ENCODE measurements at regions not wholly inside any gene's neighbourhood (a gene's known extent, or its start where the extent isn't known, plus 50 kb on each side); places are given as distances from the start of the nearest gene placed in this dataset.
"Not testable (repeated sequence)": the region's sequence is repeated elsewhere in the genome, so short reads cannot be mapped to it uniquely, and the experiment has no call there.

DNA sequence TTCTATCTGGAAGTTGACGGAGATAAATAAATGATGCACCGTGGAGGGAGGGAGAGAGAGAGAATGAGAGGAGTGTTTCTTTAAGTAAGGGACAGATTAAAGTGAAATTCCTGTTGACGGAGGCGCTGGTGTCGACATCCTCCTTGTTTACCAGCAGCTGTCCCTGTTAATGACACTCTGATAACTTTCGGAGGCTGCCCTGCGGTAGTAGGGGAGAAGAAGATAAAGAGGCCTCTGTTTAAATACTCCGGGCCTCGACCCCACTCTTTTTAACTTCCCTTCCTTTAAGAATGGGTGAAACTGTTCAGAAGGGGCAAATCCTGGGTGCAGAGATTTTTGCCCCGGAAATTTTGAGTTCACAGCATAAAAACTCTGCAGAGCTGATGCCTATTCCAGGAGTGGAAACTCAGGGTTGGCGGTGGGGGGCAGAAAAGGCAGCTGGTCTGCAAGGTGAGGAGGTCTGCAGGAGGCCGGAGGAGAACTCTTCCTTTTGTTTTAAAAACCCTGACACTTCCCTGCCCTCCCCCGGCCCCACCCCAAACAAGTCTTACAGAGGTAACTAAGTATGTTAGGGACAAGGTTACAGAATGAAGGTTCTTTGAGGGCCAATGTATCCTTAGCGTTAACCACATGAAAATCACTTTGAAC is 276.6 kb upstream of the NR2F2 start:
- DNase-seq (ENCODE audit: low spot score), result no peak

DNA sequence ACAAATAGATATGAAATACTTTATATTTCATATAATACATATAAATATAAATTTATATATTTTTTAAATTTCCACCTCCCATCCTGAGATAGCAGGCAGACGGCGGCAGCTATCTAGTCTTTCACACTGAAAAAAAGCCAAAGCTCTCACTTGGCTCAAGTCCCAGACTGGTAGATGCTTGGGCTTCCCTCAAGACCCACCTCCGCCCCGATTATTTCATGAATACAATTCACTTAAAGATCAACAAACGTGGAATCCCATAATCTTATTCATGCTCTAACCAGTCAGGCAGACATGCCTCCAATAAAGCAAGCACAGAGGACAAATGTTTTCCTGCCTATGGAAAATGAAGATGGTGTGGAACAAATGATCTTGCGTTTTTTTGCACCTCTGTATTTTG is 275.9 kb upstream of the NR2F2 start:
- no peak for DNase-seq (ENCODE audit: low spot score)

DNA sequence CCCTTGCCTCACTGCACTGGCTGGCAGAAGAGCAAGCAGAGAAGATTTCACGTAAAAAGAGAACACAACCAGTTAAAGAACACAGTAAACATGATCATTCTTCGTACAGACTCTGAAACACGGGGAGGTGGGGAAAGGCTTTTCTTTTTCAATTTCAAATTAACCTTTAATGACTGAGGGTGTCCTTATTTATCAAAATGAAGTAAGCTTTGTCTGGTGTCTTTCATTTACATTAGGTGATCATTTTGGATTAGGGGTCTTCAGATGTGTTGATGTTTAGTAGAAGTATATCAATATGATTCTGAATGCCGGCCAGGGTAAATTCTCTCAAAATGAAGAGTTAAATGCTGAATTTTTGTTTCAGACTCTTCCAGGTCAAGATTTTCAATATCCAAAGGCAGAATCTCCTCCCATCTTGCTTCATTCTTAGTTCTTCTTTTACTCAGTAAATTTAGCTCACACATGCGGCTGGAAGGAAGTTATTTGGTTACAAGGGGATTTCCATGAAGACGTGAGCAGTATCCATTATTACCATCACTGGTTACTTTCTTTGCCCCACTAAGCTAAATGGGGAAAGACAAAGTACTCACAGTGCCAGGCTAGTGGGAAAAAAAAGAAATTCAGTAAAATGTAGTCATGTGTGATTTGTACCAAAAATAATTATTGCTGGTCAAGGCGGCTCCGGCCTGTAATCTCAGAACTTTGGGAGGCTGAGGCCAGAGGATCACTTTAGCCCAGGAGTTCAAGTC is 272.2 kb upstream of the NR2F2 start:
- no peak for DNase-seq (ENCODE audit: low spot score)

DNA sequence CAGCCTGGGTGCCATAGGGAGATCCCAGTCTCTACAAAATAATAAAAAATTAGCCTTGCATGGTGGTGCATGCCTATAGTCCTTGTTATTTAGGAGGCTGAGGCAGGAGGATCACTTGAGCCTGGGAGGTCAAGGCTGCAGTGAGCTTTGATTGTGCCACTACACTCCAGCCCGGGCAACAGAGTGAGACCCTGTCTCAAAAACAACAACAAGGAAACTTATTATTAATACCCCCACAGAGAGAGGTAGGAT is 271.7 kb upstream of the NR2F2 start:
- not testable (repeated sequence) for DNase-seq (ENCODE audit: low spot score)

DNA sequence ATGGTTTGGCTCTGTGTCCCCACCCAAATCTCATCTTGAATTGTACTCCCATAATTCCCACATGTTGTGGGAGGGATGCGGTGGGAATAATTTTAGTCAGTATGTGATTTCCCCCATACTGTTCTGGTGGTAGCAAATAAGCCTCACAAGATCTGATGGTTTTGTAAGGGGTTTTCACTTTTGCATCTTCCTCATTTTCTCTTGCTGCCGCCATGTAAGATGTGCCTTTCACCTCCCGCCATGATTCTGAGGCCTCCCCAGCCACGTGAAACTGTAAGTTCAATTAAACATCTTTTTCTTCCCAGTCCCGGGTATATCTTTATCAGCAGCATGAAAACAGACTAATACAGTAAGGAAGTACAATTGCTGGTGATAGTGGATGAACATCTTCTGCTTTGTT is 269.9 kb upstream of the NR2F2 start:
- DNase-seq (ENCODE audit: low spot score), result not testable (repeated sequence)

DNA sequence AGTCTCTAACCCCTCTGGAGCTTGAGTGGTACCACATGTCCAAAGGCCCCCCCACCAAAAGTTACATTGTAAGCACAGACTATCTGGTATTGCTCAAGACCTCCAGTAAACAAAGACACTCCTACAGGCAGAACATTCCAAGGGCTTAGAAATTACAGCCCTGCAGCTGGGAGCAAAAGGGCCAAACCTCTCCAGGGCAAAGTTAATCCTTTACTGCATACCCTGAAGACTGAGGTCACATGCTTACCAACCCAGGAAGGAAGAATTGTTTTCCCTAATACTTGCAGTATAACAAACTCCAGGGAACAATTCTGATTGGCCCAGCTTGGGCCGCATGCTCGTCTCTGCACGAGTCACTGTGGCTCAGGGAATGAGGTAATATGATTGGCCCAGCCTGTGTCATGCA is 266.1 kb upstream of the NR2F2 start:
- DNase-seq (ENCODE audit: low spot score), result no peak

DNA sequence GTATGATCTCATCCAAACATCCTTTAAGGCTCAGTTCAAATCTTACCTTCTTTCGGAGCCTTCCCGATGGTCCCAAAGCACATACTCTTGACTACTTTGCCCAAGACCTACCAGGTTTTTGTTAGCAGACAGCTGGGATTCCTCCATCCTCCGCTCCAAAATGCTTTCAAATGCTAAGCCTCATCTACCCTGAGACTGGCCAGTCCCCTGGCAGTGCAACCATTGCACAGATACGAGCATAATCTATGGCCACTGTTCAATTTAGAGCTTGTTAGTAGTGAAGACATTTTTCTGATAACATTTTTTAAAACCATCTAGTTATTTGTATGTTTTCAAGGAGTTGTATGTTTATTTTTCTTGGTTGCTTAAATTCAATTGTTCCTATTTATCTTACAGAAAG is 264.4 kb upstream of the NR2F2 start:
- no peak for DNase-seq (ENCODE audit: low spot score)

DNA sequence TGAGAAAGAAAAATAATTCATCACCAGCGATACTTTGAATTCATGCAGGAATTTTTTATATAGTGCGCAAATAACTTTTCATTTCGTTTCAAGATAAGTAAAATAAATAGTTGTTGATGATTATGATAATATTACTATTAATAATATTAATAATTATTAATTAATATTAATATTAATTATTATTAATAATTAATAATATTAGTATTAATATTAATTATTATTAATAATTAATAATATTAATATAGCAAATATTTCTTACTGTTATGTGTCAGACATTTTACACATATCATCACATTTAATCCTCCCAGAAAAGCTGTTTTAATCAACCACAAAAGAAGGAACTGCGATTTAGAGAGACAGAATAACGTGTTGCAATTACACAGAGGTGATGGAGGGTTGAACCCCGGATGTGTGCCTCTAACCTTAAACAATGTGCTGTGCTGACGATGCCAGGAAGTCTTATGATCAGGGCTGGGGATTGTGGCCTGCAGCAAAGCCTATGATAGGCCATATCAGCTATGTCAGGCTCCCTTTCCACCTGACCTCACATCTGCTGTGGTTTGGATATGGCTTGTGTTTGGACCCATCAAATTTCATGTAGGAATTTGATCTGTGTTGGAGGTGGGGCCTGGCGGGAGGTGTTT is 263.5 kb upstream of the NR2F2 start:
- DNase-seq (ENCODE audit: low spot score), result no peak

DNA sequence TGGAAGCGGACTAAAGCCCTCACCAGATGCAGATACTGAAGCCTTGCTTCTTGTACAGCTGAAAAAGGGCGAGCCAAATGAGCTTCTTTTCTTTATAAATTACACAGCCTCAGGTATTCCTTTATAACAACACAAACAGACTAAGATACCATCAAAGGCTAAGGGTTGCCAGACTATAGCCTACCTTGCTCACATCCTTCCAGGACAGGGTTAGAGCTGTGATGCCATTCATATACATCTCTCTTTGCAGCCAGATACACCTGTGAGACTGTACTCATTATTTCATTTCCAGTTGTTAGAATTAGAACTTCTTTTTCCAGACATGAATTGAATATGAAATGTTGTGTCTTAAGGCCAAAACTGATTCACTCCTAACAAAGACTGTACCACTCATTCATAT is 262.8 kb upstream of the NR2F2 start:
- no peak for DNase-seq (ENCODE audit: low spot score)

DNA sequence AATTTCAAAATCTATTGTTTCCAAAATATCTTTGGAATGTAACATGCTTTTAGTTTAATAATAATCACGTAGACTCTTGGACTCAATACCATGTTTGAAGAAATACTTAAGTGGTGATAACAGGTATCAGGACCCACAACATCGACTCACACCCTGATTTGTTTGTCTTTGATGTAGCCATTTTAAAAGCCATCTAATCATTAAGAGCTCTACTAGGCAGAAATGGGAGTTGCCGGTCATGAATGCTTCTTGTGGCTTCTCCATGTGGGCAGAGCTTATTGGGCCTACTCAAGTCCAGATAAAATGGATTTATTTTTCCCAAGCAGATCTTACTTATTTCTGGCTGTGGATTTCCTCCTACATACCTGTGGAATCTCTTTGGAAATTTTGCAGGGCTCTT is 261.6 kb upstream of the NR2F2 start:
- DNase-seq (ENCODE audit: low spot score), result no peak

DNA sequence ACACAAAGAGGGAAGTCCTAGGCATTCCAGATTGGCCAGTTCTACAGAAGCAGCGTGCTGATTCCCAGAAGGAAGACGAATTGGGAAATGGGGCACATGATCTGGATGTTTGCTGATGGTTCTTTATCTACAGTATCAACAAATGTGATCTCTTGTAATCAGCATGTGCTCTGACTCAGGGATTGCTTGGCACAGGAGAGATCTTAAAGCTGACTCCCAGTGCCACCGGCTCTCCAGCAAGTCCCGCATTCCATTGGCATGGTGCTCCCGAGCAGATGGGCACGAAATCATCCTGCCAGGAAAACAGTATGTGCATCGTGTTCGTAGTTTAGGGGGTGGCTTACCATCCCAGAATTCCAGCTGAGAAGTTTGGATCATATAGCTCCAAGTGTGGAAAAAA is 259.9 kb upstream of the NR2F2 start:
- no peak for DNase-seq (ENCODE audit: low spot score)

DNA sequence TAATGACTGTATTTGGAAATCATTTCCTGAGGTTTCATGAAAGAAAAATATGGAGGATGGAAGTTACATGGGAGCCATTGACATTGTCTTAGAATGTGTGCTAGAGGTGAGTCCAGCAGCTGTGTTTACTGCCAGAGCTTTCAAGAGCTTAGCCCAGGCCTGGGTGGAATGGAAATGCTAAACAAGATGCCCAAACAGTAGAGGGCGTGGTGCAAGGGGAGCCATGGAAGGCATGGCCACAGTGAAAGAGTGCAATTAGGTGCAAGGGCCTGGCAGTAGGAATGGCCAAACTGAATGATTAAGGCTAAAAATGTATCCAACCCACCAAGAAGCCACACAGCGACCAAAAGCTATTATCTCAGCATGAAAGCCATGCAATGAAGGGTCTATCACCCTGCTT is 257.7 kb upstream of the NR2F2 start:
- DNase-seq (ENCODE audit: low spot score), result no peak

DNA sequence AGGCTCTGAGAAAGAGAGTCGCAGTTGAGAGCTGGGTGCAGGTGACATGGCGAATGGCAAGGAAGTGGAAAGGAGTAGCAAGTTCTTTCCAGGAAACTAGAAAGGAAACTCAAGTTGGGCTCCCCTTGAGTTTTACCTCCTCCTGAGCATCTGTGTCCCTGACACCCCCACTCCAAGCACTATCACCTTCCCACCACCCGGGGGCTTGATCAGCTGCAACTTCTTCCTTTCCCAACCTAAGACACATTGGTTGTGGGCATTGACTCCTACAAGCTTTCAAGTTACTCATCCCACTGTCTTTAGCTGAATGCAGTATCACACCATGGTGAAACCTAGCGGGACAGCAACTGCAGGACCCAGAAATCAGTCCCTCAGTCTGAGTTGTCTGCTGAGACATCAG is 256.6 kb upstream of the NR2F2 start:
- DNase-seq (ENCODE audit: low spot score), result no peak

DNA sequence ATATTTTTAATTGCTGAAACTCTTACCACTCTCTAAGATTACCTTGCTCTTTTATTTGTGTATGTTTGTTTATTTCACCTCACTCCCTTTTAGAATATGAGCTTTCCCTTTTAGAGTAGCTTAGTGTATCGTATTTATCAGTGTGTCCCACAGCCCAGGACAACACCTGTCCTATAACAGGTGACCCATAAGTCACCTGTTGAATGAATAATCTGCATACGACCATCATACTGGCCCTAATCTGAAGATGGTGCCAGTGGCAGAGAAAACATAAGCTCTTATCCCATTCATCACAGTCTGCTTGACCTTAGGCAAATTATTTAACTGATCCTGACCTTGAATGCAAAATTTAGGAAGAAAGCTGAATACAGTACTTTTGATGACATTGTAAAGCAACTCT is 254.6 kb upstream of the NR2F2 start:
- DNase-seq (ENCODE audit: low spot score), result no peak

DNA sequence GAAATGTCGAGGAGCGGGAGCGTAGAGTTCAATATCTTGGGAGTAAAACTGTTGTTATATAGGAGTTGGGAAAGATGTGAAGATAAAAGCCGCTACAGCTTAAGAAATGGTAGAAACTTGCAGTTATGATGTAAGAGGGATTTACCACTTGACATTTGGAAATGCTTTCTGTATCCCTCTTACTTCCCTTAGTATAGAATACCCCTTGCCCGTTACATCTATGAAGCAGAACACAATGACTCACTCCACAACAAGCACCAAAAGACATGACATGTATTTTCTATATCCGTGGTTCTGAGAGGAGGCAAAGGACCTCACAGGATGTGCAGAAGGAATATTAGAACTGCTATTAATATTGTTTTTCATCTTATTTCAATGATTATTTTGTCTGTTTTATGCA is 254.2 kb upstream of the NR2F2 start:
- no peak for DNase-seq (ENCODE audit: low spot score)

DNA sequence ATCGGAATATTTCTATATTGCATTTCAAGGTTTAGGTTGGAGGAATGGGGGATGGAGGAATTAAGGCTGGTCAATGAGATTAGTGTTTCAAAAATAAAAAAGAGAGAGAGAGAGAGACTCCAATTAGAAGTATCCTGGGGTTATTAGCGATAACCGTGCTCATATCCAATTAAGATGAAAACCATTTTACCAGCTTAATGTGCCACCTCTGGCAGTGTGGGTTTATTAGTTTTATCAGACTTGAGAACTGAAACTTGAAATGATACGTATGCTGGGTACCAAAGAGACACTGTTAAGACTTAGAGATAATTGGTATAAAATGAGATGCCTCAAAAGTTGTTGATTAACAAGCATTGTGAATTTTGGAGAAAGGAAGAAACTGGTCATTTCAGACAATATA is 251.5 kb upstream of the NR2F2 start:
- DNase-seq (ENCODE audit: low spot score), result no peak

DNA sequence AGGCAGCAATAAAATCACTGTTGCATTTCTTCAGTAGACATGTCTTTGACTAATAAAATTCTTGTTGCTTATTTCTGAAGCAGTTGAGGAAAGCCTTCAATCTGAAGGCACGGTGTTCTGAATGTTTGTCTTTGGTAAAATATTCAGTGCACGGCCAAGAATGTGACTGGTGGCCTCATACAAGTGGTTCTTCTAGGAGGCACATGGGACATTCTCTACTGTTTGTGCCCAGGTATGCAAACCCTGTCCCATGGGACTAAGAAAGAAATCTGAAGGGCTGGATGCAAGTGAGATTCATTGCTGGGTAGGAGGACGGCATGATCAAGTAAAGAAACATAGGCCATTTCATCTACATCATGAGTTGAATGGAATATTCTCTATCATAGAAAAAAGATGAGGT is 250.6 kb upstream of the NR2F2 start:
- no peak for DNase-seq (ENCODE audit: low spot score)

DNA sequence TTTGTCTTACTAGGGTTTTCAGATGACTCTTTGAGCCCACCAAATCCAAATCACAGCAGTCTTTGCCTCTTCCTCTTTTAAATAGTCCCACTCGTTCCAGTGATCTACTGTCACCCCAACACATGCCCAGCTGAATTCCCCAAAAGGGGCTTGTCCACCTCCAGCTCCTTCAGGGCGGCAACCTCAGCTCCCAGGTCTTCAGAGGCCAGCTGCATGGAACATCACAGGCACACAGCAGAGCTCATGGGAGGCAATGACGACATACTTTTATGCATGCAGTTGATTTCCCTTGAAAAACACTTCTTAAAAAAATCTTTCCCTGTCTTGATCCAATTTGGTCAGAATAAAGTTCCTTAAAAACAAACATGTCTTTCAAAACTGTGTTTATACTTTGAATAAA is 244.3 kb upstream of the NR2F2 start:
- DNase-seq (ENCODE audit: low spot score), result no peak

DNA sequence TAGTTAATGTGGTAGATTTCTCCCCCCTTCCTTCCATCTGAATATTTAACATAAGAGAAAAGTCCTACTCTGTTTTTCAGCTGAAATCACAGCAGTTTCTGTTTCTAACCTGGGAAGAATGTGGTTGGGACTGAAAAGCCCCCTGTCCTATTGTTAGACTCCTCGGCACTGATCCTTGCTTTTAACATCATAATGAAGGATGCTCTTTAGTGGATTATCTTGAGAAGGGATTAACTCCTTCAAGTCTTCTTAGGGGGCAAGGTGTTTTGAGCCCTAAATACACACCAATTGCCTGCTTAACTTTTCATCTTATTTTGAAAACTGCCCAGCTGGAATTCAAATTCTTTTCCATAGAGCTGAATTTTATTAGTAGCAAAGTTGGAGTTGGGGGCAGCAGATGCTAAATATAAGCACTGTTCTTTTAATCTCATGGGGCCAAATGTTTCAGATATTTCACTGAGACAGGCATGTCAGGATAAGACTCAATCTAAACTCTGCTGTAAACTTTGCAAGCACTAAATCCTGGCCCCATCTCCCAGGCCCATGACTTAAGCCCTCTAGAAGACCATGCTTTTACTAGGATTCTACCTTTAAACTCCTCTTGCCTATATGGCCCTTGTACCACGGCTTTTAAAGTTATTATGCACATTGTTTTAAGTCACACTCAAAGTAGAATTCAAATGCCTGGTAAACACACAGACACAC is 243.2 kb upstream of the NR2F2 start:
- DNase-seq (ENCODE audit: low spot score), result no peak

DNA sequence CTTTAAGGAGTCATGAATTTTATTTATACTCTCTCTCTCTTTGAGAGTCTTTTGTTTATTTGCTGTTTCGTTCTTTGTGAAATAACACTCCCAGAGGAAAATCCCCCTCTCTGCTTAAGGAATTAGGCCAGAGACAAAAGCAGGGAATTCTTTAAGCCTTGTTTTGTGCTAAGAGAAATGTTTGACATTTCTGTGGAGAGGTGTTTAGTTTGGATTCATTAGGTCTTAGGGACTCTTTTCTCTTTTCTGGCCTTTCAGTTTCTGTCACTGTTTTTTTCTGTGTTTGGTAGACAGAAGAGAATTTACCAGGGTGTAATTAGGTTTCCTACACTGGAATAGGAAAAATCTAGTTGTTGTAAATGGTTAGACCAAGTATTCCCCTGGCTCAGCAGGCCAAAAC is 241.8 kb upstream of the NR2F2 start:
- DNase-seq (ENCODE audit: low spot score), result no peak

DNA sequence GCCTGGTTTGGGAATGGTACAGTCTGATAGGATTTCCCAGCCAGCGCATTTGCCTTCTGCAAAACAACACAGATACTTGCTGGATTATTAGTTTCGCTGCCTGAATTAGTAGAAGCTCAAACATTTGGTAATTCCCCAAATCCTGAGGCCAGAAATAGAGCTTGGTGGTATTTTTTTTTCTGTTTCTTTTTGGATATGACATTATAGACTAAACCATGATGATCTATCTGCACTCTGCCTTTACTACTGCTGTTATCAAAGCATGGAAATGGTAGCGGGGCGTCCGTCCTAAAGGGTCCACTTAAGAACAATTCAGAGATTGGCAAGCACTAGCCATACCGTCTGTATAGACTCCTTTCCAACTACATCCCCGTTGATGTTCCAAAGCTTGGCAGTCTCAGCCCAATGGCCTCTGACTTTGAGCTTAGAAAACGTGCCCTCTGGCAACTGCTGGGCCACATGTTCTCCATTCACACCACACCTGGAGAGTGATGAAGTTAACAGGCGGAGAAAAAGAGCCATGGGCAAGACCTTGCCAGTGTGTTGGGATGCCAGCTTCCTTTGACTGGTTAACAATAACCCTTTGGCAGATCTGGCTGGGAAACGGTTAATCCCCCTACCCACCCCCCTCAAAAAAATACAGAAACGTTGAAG is 241.0 kb upstream of the NR2F2 start:
- no peak for DNase-seq (ENCODE audit: low spot score)

DNA sequence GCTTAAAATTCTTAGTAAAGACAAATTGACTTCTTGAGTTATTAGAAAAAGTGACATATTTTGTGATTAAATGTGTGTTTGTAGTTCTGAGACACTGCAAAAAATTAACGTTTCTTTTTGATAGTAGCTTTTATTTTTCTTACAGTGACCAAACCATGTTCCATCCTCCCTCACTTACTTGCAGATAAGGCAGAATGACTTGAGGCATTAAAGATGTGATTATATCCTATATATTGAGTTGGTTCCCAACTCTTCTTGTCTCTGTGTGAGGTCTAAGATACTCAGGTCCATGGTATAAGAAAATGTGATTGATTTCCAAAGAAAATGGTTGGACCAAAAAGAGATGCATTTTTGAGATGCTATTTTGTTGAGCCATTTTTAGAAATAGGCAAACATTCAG is 238.3 kb upstream of the NR2F2 start:
- no peak for DNase-seq (ENCODE audit: low spot score)

DNA sequence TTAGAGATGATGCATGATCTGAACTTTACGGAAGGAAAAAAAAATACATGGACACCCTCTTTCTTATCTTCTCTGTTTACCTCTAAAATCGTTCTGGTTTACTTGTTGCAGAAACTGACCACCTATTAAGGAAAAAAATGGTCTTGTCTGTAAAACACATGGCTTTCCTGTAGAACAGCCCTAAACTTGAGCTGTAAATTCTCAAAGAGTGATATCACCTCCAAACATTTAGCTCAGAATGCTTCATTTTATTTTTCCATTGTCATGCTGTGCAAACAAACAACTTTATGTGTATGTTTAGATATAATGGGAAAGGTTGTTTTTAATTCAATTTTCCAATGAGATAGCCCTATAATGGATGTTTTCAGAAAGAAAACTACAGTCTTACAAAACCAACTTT is 237.4 kb upstream of the NR2F2 start:
- no peak for DNase-seq (ENCODE audit: low spot score)
